ENCODE measurements at regions not wholly inside any gene's neighbourhood (a gene's known extent, or its start where the extent isn't known, plus 50 kb on each side); places are given as distances from the start of the nearest gene placed in this dataset.
"Not testable (repeated sequence)": the region's sequence is repeated elsewhere in the genome, so short reads cannot be mapped to it uniquely, and the experiment has no call there.

DNA sequence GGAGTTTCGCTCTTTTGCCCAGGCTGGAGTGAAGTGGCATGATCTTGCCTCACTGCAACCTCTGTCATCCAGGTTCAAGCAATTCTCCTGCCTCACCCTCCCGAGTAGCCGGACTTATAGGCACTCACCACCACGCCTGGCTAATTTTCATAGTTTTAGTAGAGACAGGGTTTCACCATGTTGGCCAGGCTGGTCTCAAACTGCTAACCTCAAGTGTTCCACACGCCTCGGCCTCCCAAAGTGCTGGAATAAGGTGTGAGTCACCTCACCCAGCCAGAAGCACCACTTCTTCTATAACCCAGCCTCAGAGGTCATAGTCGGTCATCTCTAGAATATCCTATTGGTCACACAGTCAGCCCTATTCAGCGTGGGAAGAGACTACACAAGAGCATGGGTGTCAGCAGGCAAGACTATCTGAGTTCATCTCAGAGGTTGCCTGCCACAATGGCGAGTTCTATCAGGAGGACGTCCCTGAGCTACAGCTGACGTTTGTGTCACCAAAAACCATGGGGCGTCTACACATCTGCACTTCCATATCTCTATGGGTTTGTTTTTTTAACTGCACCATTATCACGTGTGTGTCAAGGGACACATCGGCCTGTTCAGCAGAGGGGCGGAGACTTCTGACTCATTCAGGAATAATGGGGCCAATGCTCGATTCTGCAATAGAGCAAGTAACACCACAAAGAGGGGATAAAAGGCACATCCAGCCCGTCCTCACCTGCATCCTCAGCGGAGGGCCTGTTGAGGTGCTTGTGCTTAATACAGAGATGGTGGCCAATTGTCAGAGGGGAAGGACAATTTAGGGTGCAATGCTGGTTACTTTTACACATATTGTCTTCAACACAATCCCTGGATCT is 256.3 kb upstream of the IRF2BP2 start:
- DNase-seq, result no peak

DNA sequence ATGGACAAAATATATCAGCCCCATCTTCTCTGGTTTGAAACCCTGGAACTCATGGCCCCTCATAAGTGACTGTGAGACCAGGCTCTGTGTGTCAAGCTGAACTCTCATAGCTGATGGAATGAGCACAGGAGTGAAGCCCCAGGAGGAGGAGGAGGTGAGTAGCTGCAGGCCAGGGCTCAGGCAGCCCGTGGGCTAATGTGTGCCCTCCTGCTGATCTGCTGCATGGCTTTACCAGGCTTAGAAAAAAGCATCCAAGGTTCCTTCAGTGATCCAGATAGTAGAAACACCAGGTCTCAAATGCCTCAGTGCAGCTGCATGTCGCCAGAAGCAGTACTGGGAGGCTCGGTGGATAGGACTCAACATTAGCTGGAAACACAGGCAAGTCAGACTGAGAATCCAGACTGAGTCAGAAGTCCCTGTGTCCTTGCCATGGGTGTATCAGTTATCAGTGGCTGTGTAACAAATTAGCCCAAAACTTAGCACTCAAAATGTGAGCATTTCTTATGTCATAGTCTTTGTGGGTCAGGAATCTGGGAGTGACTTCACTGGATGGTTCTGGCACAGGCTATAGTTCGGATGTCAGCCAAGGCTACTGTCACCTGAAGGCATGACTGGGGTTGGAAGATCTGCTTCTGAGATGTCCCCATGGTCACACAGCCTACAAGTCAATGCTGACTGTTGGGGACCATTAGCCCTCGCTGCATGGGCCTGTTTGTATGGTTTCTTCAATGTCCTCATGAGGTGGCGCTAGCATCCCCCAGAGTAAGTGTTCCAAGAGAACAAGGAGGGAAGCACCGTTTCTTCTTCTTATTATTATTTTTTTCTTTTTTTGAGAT is 255.4 kb upstream of the IRF2BP2 start:
- DNase-seq, result no peak

- no peak for DNase-seq
Measured at GRCh38 chr1:234864116-234864515, 254.1 kb upstream of the IRF2BP2 start.

- no peak for DNase-seq
Measured at GRCh38 chr1:234863551-234863971, 253.6 kb upstream of the IRF2BP2 start.

DNA sequence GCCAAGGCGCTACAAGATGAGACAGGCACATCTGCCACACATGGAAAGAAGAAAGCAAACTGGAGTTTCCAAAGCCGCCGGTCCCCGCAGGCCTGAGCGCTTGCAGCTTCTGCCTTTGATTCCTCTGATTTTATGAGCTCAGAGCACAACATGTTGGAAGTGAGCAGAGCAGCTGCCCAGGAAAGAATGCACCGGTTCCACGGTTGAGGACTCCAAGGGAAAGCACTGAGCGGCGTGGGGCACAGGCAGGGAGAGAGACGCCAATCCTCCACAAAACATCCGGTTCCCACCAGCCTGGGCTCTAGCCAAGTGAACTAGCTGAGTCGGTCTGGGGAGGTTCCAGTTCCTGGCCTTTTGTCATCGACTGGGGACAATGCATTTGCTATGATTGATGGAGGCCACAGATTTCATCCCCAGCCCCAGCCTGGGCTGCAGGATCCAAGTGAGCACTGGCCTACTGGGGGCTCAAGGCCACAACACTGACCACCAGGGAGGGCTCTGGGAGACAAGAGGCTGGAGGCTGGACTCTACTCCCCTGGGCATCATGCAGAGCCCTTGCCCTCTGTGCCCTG is 253.1 kb upstream of the IRF2BP2 start:
- peak; percentile 89 for DNase-seq

DNA sequence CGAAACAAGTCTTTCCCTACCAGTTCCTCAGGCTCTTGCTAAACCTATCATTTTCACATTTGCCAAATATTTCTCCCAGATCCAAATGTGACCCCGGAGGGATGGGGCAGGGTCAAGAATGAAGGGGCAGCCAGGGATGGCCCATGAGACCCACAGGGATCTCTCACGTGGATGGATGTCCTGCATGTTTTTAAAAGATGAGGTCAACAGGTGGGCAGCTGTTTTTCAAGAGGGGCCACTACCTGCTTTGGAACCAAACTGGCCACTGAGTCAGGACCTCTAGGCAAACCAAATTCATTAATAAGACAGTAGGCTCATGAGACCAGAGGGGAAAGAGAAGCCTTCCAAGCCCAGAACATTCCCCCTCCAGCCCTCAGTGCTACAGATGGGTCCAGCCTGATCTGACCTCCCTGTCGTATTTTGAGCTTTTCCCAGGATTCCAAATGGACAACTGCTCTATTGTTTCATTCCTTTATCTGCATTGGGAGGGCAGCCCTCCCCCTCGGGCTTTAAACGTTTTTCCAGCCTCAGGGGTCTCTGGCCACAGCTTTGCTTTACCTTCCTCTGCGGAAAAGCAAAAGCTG is 252.5 kb upstream of the IRF2BP2 start:
- DNase-seq, result no peak

GRCh38 chr1:234861761-234862160 is 251.8 kb upstream of the IRF2BP2 start:
- no peak for DNase-seq

- DNase-seq, result no peak
Measured at GRCh38 chr1:234861024-234861620, 251.1 kb upstream of the IRF2BP2 start.

GRCh38 chr1:234858722-234859121 is 248.7 kb upstream of the IRF2BP2 start:
- DNase-seq, result no peak

GRCh38 chr1:234856845-234857245 is 246.9 kb upstream of the IRF2BP2 start:
- DNase-seq, result no peak

DNA sequence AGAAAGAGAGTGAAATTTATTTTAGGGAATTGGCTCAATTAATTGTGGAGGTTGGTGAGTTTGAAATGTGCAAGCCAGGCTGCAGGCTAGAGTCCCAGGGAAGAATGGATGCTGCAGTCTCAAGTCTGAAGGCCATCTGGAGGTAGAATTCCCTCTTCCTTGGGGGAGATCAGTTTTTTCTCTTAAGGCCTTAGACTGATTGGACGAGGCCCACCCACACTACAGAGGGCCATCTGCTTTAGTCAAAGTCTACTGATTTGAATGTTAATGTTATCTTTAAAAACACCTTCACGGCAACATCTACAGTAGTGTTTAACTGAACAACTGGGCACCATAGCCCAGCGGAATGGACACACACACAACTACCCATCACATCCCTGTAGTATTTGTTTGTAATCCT is 245.9 kb upstream of the IRF2BP2 start:
- no peak for DNase-seq

GRCh38 chr1:234854645-234855039 is 244.7 kb upstream of the IRF2BP2 start:
- no peak for DNase-seq

GRCh38 chr1:234853906-234854644 is 244.1 kb upstream of the IRF2BP2 start:
- DNase-seq, result no peak

GRCh38 chr1:234852659-234853058 is 242.7 kb upstream of the IRF2BP2 start:
- DNase-seq, result no peak

DNA sequence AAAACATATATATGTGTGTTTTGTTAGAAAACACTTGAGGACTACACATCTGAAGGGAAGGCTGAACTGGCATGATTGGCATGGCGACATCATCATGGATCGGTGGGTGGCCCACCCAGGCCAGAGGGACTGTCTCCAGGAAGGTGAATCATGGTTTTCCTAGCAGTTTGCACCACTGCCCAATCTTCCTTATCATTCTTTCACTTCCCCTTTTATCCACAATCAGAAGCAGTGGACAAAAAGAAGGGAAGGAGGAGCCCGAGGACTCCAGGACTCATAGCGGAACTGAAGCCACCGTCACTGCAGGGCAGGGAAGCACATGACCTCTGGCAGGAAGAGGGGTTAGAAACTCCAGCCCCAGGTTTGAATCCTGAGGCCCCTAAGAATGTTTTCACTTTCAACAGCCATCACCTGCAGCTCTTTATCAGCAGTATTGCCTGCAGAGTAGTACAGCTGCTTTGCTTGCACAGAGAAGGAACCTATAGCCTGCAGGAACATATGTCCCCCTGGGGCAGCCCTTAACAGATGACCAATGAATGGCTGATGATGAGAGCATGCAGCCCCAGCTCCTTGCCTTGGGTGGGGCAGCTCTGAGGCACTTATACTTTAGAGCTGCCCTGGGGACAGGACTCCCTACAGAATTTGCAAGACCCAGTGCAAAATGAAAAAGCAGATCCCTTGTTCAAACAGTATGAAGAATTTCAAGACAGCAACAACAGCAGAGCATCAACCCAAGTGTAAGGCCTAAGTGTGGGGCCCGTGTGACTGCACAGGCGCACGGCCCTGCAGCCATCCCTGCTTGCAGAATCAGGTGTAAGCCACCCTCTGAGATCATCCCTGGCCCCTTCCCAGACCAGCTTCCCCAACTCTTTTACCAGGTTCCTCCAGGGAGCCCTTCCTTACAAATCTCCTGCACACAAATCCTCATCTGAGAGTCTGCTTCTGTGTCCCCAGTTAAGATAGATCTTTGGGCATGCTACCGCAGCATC is 241.8 kb upstream of the IRF2BP2 start:
- no peak for DNase-seq

- DNase-seq, result no peak
Measured at GRCh38 chr1:234849832-234850231, 239.9 kb upstream of the IRF2BP2 start.

GRCh38 chr1:234848972-234849649 is 239.1 kb upstream of the IRF2BP2 start:
- no peak for DNase-seq

DNA sequence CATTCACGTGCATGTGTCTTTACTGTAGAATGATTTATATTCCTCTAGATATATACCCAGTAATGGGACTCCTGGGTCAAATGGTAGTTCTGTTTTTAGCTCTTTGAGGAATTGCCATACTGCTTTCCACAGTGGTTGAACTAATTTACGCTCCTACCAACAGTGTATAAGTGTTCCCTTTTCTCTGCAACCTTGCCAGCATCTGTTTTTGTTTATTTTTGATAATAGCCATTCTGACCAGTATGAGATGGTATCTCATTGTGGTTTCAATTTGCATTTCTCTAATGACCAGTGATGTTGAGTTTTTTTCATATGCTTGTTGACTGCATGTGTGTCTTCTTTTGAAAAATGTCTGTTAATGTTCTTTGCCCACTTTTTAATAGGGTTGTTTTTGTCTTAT is 236.8 kb upstream of the IRF2BP2 start:
- not testable (repeated sequence) for DNase-seq

DNA sequence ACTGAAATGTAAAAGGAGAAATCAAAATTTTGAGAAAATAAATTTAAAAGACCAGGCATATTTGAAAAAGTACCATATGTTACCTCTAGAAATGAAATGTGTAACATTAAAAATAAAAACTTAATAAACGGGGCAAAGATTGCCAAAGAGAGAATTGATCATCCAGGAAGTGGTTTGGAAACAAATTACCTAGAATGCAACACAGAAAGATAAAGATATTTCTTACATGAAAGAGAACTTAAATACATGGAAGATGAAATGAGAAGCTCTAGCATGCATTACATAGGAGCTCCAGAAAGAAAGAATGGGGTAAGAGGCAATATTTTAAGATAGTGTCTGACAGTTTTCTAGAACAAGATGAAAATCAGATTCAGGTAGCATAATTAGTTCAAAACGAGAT is 235.9 kb upstream of the IRF2BP2 start:
- DNase-seq, result no peak

Data from renal pelvis (tissue), 1 donor.